Right atrium auricular region (tissue), 2 donors: ENCODE measurements at regions not wholly inside any gene's neighbourhood (a gene's known extent, or its start where the extent isn't known, plus 50 kb on each side); places are given as distances from the start of the nearest gene placed in this dataset.

Experiments
- DNase-seq: peaks from one replicate; pipeline ENCODE4 v3.0.0-alpha.2; 2019; ENCODE audit warnings: low spot score
- H3K27ac ChIP-seq, 2 donors: fragments of 200-600 bp; sonication (generic); 1 replicate in 1 of 2; 2 replicates in 1 of 2; pipeline ENCODE4 v1.5.1; 2016 to 2019
- H3K27me3 ChIP-seq, 2 donors: fragments of 200-600 bp; sonication (generic); one replicate each; pipeline versions ENCODE4 v1.5.1 to v1.6.0; 2017 to 2019
- H3K36me3 ChIP-seq: fragments of 200-600 bp; sonication (generic); one replicate; pipeline ENCODE4 v1.5.1; 2016
- H3K4me1 ChIP-seq, 2 donors: fragments of 200-600 bp; sonication (generic); one replicate each; pipeline versions ENCODE4 v1.5.1 to v1.6.0; 2017 to 2019
- H3K4me3 ChIP-seq, 2 donors: fragments of 200-600 bp; sonication (generic); 1 replicate in 1 of 2; 2 replicates in 1 of 2; pipeline ENCODE4 v1.5.1; 2017 to 2019; ENCODE audit warnings: mild to moderate bottlenecking in 1 of 2, moderate library complexity in 1 of 2
- H3K9me3 ChIP-seq, 2 donors: fragments of 200-600 bp; sonication (generic); one replicate each; pipeline ENCODE4 v1.5.1; 2019
- CTCF ChIP-seq, 2 donors: fragments of 200-600 bp; sonication (generic); IDR thresholded peaks; one replicate each; pipeline ENCODE4 v1.5.1; 2019; ENCODE audit warnings: antibody characterized with exemption in 2 of 2

- H3K4me3 ChIP-seq = no peak overlapping the region
- no peak for TF ChIP-seq CTCF (IDR thresholded peaks at IDR 0.05)
Observed at GRCh38 chr3:99384596-99384995, 253.8 kb upstream of the COL8A1 start.

GRCh38 chr3:99376926-99377325 is 261.5 kb upstream of the COL8A1 start:
- Histone ChIP-seq H3K4me1 (no peaks in the 10 kb centered on the region), H3K27ac (no peak overlapping the region), H3K27me3 (no peaks in the 10 kb centered on the region), H3K36me3 (no peaks in the 10 kb centered on the region), H3K4me3 (no peak overlapping the region), H3K9me3 (no peaks in the 10 kb centered on the region)
- no peak for DNase-seq
- TF ChIP-seq CTCF (IDR thresholded peaks at IDR 0.05) = no peak

More at GRCh38 chr3:99384596-99384995, 253.8 kb upstream of the COL8A1 start:
- no peak for DNase-seq
- Histone ChIP-seq H3K27me3 (no peaks in the 10 kb centered on the region), H3K36me3 (no peaks in the 10 kb centered on the region), H3K27ac (no peak overlapping the region), H3K9me3 (no peaks in the 10 kb centered on the region), H3K4me1 (no peaks in the 10 kb centered on the region)

- Histone ChIP-seq H3K4me1 (no peaks in the 10 kb centered on the region), H3K36me3 (no peaks in the 10 kb centered on the region), H3K27me3 (no peaks in the 10 kb centered on the region), H3K4me3 (no peak overlapping the region), H3K27ac (no peak overlapping the region), H3K9me3 (no peaks in the 10 kb centered on the region)
- no peak for DNase-seq
- TF ChIP-seq CTCF (IDR thresholded peaks at IDR 0.05) = no peak
Observed at GRCh38 chr3:99373846-99374210, 264.6 kb upstream of the COL8A1 start.

GRCh38 chr3:99373088-99373845 is 265.1 kb upstream of the COL8A1 start:
- Histone ChIP-seq H3K4me1 (no peaks in the 10 kb centered on the region), H3K9me3 (no peaks in the 10 kb centered on the region), H3K4me3 (no peak overlapping the region), H3K27ac (no peak overlapping the region), H3K27me3 (no peaks in the 10 kb centered on the region), H3K36me3 (no peaks in the 10 kb centered on the region)
- TF ChIP-seq CTCF (IDR thresholded peaks at IDR 0.05) = no peak
- DNase-seq = no peak

- no peak for TF ChIP-seq CTCF (IDR thresholded peaks at IDR 0.05)
- no peak for DNase-seq
- Histone ChIP-seq H3K36me3 (no peaks in the 10 kb centered on the region), H3K9me3 (no peaks in the 10 kb centered on the region), H3K27ac (no peak overlapping the region), H3K4me3 (no peak overlapping the region), H3K27me3 (no peaks in the 10 kb centered on the region), H3K4me1 (no peaks in the 10 kb centered on the region)
Observed at GRCh38 chr3:99366663-99367429, 271.5 kb upstream of the COL8A1 start.
